Spleen (tissue), 11 donors: ENCODE measurements at regions not wholly inside any gene's neighbourhood (a gene's known extent, or its start where the extent isn't known, plus 50 kb on each side); places are given as distances from the start of the nearest gene placed in this dataset.
A peak's percentile ranks its signal among the peaks of the same experiment; 100 is the strongest.

Experiments used
- DNase-seq: peaks from one replicate; pipeline ENCODE4 v3.0.0-alpha.2; 2020
- H3K27ac ChIP-seq, 8 donors: fragments of 200-600 bp; sonication (generic) in 7 of 8; 1 replicate in 4 of 8; 2 replicates in 4 of 8; pipeline versions ENCODE4 v1.5.0 to v1.8.0; 2016 to 2021; ENCODE audit warnings: inconsistent platforms in 4 of 8, mild to moderate bottlenecking in 4 of 8, moderate library complexity in 1 of 8
- H3K27me3 ChIP-seq, 7 donors: fragments of 200-600 bp; sonication (generic) in 6 of 7; replicated peaks in 1 of 7; 1 replicate in 4 of 7; 2 replicates in 3 of 7; pipeline versions ENCODE4 v1.5.0 to v1.8.0; 2016 to 2021; ENCODE audit warnings: inconsistent platforms in 3 of 7, mild to moderate bottlenecking in 1 of 7
- H3K36me3 ChIP-seq, 6 donors: fragments of 200-600 bp; sonication (generic) in 5 of 6; 1 replicate in 4 of 6; 2 replicates in 2 of 6; pipeline versions ENCODE4 v1.5.0 to v1.8.0; 2016 to 2021; ENCODE audit warnings: inconsistent platforms in 2 of 6
- H3K4me1 ChIP-seq, 6 donors: fragments of 200-600 bp; sonication (generic) in 5 of 6; 1 replicate in 3 of 6; 2 replicates in 3 of 6; pipeline versions ENCODE4 v1.5.0 to v1.8.0; 2016 to 2021; ENCODE audit warnings: inconsistent platforms in 3 of 6
- H3K4me3 ChIP-seq, 8 donors: fragments of 200-600 bp; sonication (generic) in 7 of 8; 1 replicate in 4 of 8; 2 replicates in 4 of 8; pipeline versions ENCODE4 v1.5.0 to v1.8.0; 2016 to 2021; ENCODE audit warnings: inconsistent platforms in 4 of 8, mild to moderate bottlenecking in 4 of 8, moderate library complexity in 2 of 8
- H3K9me3 ChIP-seq, 8 donors: fragments of 200-600 bp; sonication (generic) in 7 of 8; 1 replicate in 4 of 8; 2 replicates in 4 of 8; pipeline versions ENCODE4 v1.5.0 to v1.8.0; 2016 to 2021; ENCODE audit warnings: inconsistent platforms in 4 of 8
- POLR2A ChIP-seq, 3 donors: fragments of 450-650 bp; IDR thresholded peaks; one replicate each; pipeline ENCODE4 v1.5.1; 2017; ENCODE audit warnings: antibody characterized with exemption in 3 of 3, mild to moderate bottlenecking in 1 of 3
- POLR2AphosphoS5 ChIP-seq, 3 donors: sonication (generic); formaldehyde crosslinking; IDR thresholded peaks; one replicate each; pipeline ENCODE4 v1.5.1; 2017; ENCODE audit warnings: antibody characterized with exemption in 3 of 3
- WGBS, 5 donors: extraction: QIAGEN DNeasy Blood & Tissue Kit in 3 of 5; methylation state at CpG; one replicate each; pipeline versions ENCODE4 v1.1.5 to v1.1.7; 2013 to 2018; 5-methylcytosine and 5-hydroxymethylcytosine counted together
- intact Hi-C: fragments of 100-400 bp; cut with DNase I; formaldehyde crosslinking; loops from one replicate; pipeline ENCODE4 v1.15.0; 2023; ENCODE audit warnings: low total_unique reads
- TF ChIP-seq, protein P1 (sequence below), 11 experiments: fragments of 200-600 bp in 7 of 11; fragments of 450-650 bp in 4 of 11; sonication (generic) in 4 of 11; IDR thresholded peaks in 8 of 11; conservative IDR thresholded peaks in 3 of 11; 1 replicate in 7 of 11; 2 replicates in 4 of 11; pipeline versions ENCODE4 v1.4.0 to v1.8.0; 2016 to 2021; ENCODE audit warnings: antibody characterized with exemption in 11 of 11, inconsistent platforms in 4 of 11, mild to moderate bottlenecking in 1 of 11
- donor health status: healthy with polysubstance abuse.
- donor health status: DM: no; HTN: no; CAD: no; lungs with moderate emphysema.
- donor health status: DM: no; HTN: no; CAD: no.
- donor health status: Bipolar disorder and iron deficiency.
- donor health status: healthy.
- donor health status: DM: no; HTN: no; CAD: no.
- donor health status: DM: yes; HTN: yes; CAD: no.

DNA sequence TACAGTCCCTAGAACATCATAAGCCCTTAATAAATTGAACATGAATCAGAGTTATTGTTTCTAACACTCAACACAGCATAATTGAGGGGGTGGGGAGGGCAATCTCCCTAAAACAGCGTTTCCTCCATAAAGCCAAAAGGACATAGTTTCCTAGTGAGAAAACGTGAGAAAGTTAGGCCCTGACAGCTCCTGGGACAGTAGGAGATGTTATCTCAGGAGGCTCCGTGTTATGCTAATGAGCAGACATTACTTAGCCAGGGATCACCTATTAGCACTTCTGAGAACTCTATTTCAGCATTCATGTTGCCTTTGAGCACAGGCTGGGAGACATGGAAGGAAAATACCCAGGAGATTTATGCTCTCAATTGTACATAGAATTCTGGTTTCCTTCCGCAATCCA lies 229.1 kb upstream of the ADAMTS9 start:
- Histone ChIP-seq H3K4me1 (peaks cover 0 to 26% (median 3%) of the 10 kb centered on the region in 6 donors), H3K36me3 (no peaks in the 10 kb centered on the region), H3K9me3 (peaks cover 0 to 10% (median under 1%) of the 10 kb centered on the region in 8 donors), H3K4me3 (no peak overlapping the region), H3K27ac (peak overlapping the region in 1 of 8 donors; percentile 37), H3K27me3 (no peaks in the 10 kb centered on the region)
- TF ChIP-seq POLR2AphosphoS5 (IDR thresholded peaks at IDR 0.05) (no peak), POLR2A (IDR thresholded peaks at IDR 0.05) (no peak)
- TF ChIP-seq, protein P1, sequence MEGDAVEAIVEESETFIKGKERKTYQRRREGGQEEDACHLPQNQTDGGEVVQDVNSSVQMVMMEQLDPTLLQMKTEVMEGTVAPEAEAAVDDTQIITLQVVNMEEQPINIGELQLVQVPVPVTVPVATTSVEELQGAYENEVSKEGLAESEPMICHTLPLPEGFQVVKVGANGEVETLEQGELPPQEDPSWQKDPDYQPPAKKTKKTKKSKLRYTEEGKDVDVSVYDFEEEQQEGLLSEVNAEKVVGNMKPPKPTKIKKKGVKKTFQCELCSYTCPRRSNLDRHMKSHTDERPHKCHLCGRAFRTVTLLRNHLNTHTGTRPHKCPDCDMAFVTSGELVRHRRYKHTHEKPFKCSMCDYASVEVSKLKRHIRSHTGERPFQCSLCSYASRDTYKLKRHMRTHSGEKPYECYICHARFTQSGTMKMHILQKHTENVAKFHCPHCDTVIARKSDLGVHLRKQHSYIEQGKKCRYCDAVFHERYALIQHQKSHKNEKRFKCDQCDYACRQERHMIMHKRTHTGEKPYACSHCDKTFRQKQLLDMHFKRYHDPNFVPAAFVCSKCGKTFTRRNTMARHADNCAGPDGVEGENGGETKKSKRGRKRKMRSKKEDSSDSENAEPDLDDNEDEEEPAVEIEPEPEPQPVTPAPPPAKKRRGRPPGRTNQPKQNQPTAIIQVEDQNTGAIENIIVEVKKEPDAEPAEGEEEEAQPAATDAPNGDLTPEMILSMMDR (IDR thresholded peaks at IDR 0.05 in 8 of 11, conservative IDR thresholded peaks at IDR 0.05 in 3 of 11), result no peak
- WGBS, 5 donors, result 72 to 86% (median 76%) methylated on average over 4 of the region's 4 CpGs
- intact Hi-C loops, result no loop called here
- DNase-seq, result no peak

DNA sequence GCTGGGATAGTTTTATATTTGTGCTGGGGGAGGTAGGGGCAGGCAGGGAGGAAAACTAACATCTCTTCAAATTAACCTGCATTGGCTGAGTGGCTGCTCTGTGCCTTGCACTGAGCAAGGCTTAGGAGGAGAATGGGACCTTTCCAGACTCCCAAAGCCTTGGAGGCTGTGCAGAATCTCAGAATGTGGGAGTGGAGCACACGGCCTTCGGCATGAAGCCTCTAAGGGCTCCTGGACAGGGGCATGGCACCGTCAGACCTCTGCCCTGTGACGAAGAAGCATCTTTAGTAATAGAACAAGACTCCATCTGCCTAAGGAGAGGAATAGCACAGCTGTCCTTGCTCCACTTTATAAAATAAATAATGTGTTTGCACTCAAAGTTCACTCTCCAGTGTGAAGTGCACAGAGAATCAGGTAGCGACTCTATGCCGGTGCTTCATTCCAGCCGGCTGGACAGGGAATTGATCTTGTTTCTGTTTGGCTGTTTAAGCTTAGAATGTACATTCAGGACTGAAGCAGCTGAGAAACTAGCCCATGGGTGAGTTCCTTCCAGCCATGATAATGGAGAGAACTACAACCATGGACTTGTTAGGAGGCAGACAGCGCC lies 228.5 kb upstream of the ADAMTS9 start:
- H3K4me1 ChIP-seq, result peaks cover 0 to 26% (median 3%) of the 10 kb centered on the region in 6 donors
- 85 to 94% (median 90%) methylated on average over 8 of the region's 8 CpGs for WGBS, 5 donors
- H3K27ac ChIP-seq, result peak overlapping the region in 1 of 8 donors; percentile 37
- no peaks in the 10 kb centered on the region for H3K27me3 ChIP-seq
- no peak overlapping the region for H3K4me3 ChIP-seq
- TF ChIP-seq POLR2AphosphoS5 (IDR thresholded peaks at IDR 0.05) (no peak), POLR2A (IDR thresholded peaks at IDR 0.05) (no peak)
- TF ChIP-seq, protein P1 (IDR thresholded peaks at IDR 0.05 in 8 of 11, conservative IDR thresholded peaks at IDR 0.05 in 3 of 11), result no peak
- intact Hi-C loops, result no loop called here
- no peak for DNase-seq
- no peaks in the 10 kb centered on the region for H3K36me3 ChIP-seq
- H3K9me3 ChIP-seq, result peaks cover 0 to 10% (median 2%) of the 10 kb centered on the region in 8 donors

DNA sequence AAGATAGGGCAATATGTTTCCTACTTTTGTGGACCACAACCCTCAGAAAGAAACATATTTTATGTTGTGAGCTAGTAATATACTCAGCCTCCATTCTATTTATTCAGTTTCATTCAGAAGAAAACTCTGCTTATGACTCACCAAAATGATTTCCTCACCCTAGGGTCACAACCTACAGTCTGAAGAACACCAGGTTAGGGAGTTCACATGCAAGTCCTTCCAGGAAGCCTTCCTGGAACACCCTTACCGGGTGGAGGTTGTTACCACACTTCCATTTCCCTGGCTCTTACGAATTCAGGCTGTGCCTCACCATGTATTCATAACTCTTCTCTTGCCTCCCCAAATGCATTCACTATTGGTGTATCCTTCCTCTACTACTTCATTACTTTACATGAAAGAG lies 228.0 kb upstream of the ADAMTS9 start:
- no peak for DNase-seq
- WGBS, 5 donors, result 52 to 73% (median 59%) methylated on average over 2 of the region's 2 CpGs
- peak overlapping the region in 1 of 8 donors; percentile 37 for H3K27ac ChIP-seq
- peaks cover 0 to 26% (median 3%) of the 10 kb centered on the region in 6 donors for H3K4me1 ChIP-seq
- H3K9me3 ChIP-seq, result peaks cover 0 to 10% (median 2%) of the 10 kb centered on the region in 8 donors
- no peaks in the 10 kb centered on the region for H3K36me3 ChIP-seq
- intact Hi-C loops, result no loop called here
- TF ChIP-seq POLR2A (IDR thresholded peaks at IDR 0.05), result no peak
- TF ChIP-seq, protein P1 (IDR thresholded peaks at IDR 0.05 in 8 of 11, conservative IDR thresholded peaks at IDR 0.05 in 3 of 11), result no peak
- peak in 1 of 3 donors; percentile 58 for TF ChIP-seq POLR2AphosphoS5 (IDR thresholded peaks at IDR 0.05)
- H3K27me3 ChIP-seq, result no peaks in the 10 kb centered on the region
- H3K4me3 ChIP-seq, result no peak overlapping the region

DNA sequence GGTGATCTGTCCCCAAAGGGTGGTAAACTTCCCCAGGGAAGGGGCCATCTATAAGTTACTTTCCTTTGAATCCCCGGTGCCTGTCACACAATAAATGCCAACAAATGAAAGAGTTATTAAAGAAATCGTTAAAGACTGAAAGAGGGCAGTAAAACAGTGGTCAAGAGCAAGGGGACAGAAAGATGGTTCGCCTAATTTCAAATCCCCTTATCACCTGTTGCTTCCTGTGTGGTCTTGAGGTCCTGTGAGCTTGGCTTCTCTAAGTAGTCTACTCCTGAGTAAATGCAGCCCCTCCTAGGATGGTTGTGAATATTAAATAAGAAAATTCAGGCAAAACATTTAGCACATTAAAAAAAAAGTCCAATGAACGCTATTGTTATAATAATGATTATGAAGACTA lies 225.7 kb upstream of the ADAMTS9 start:
- H3K36me3 ChIP-seq, result no peaks in the 10 kb centered on the region
- H3K27me3 ChIP-seq, result no peaks in the 10 kb centered on the region
- TF ChIP-seq, protein P1 (IDR thresholded peaks at IDR 0.05 in 8 of 11, conservative IDR thresholded peaks at IDR 0.05 in 3 of 11), result no peak
- no peak for TF ChIP-seq POLR2AphosphoS5 (IDR thresholded peaks at IDR 0.05)
- H3K9me3 ChIP-seq, result peaks cover 0 to 10% (median 2%) of the 10 kb centered on the region in 8 donors
- H3K27ac ChIP-seq, result no peak overlapping the region
- WGBS, 5 donors, result 74 to 88% (median 84%) methylated on average over 4 of the region's 4 CpGs
- H3K4me1 ChIP-seq, result peaks cover 0 to 15% (median 0%) of the 10 kb centered on the region in 6 donors
- intact Hi-C loops, result no loop called here
- DNase-seq, result no peak
- no peak overlapping the region for H3K4me3 ChIP-seq
